H1 (cell line): ENCODE measurements at regions not wholly inside any gene's neighbourhood (a gene's known extent, or its start where the extent isn't known, plus 50 kb on each side); places are given as distances from the start of the nearest gene placed in this dataset.

ENCODE experiments used
- CTCF ChIA-PET: fragments of 300-600 bp; sonication (Branson Sonifier 250); formaldehyde crosslinking; loops from one replicate; lab custom pipeline; 2021; ENCODE audit not compliant: partially characterized antibody; lab: Charles Lee
- POLR2A ChIA-PET: fragments of 300-600 bp; sonication (Branson Sonifier 250); formaldehyde crosslinking; loops from one replicate; lab custom pipeline; 2021; ENCODE audit warnings: inconsistent platforms; ENCODE audit not compliant: partially characterized antibody; lab: Charles Lee
- DNase-seq, 2 experiments: peaks; one replicate each; pipeline versions ENCODE4 v3.0.0 to v3.0.0-alpha.2; 2010 to 2022; ENCODE audit warnings: low spot score in 2 of 2, low read depth in 1 of 2, mixed read lengths in 1 of 2
- FAIRE-seq: peaks from 2 replicates; lab custom pipeline; 2011; peaks lifted over from hg19 to GRCh38; lab: Jason Lieb, UNC
- H2AFZ ChIP-seq: 2 replicates; pipeline ENCODE4 v1.8.1; 2012; ENCODE audit warnings: low read length, inconsistent platforms
- H2AK5ac ChIP-seq: 2 replicates; pipeline ENCODE4 v1.6.1; 2013; ENCODE audit warnings: low read depth, low read length
- H2BK120ac ChIP-seq: replicated peaks from 2 replicates; pipeline ENCODE3; 2013; ENCODE audit warnings: low read depth, low read length, inconsistent platforms
- H2BK12ac ChIP-seq: 2 replicates; pipeline ENCODE4 v1.6.1; 2013; ENCODE audit warnings: low read depth, low read length
- H2BK15ac ChIP-seq: 2 replicates; pipeline ENCODE4 v1.6.1; 2013; ENCODE audit warnings: low read length
- H2BK20ac ChIP-seq: 2 replicates; pipeline ENCODE4 v1.6.1; 2013; ENCODE audit warnings: low read length
- H2BK5ac ChIP-seq: 2 replicates; pipeline ENCODE4 v1.6.1; 2013; ENCODE audit warnings: low read depth, low read length
- H3K14ac ChIP-seq: 2 replicates; pipeline ENCODE4 v1.6.1; 2013; ENCODE audit warnings: inconsistent platforms; ENCODE audit not compliant: insufficient read length
- H3K18ac ChIP-seq: 2 replicates; pipeline ENCODE4 v1.6.1; 2013; ENCODE audit warnings: low read length; ENCODE audit errors: extremely low read depth
- H3K23ac ChIP-seq: 2 replicates; pipeline ENCODE4 v1.6.1; 2013; ENCODE audit warnings: inconsistent platforms; ENCODE audit not compliant: insufficient read length
- H3K23me2 ChIP-seq: 2 replicates; pipeline ENCODE4 v1.6.1; 2013; ENCODE audit warnings: low read depth, low read length
- H3K27ac ChIP-seq: 2 replicates; pipeline ENCODE4 v1.6.1; 2011; ENCODE audit warnings: low read depth, low read length, inconsistent platforms
- H3K27me3 ChIP-seq, 4 experiments: replicated peaks in 1 of 4; 1 replicate in 1 of 4; 2 replicates in 3 of 4; pipeline versions ENCODE4 v1.6.1 to v1.8.1; 2011 to 2013; ENCODE audit warnings: low read length in 3 of 4, mild to moderate bottlenecking in 3 of 4, inconsistent platforms in 2 of 4, mixed read lengths in 2 of 4, moderate library complexity in 1 of 4; ENCODE audit not compliant: control insufficient read depth in 3 of 4, insufficient read depth in 3 of 4; ENCODE audit errors: extremely low read depth in 1 of 4
- H3K36me3 ChIP-seq, 4 experiments: 2 replicates each; pipeline versions ENCODE4 v1.6.1 to v1.8.1; 2011 to 2013; ENCODE audit warnings: mild to moderate bottlenecking in 4 of 4, low read length in 3 of 4, moderate library complexity in 2 of 4, control low read depth in 1 of 4, inconsistent platforms in 1 of 4; ENCODE audit not compliant: insufficient read depth in 4 of 4, control insufficient read depth in 2 of 4
- H3K4ac ChIP-seq: replicated peaks from 2 replicates; pipeline ENCODE3; 2013; ENCODE audit warnings: low read length, low read depth, mixed read lengths, inconsistent platforms; ENCODE audit not compliant: insufficient read length
- H3K4me1 ChIP-seq, 4 experiments: replicated peaks in 1 of 4; 1 replicate in 1 of 4; 2 replicates in 3 of 4; pipeline versions ENCODE4 v1.6.1 to v1.8.1; 2011 to 2013; ENCODE audit warnings: low read length in 3 of 4, inconsistent platforms in 2 of 4, mixed read lengths in 1 of 4; ENCODE audit not compliant: insufficient read depth in 4 of 4, control insufficient read depth in 3 of 4
- H3K4me2 ChIP-seq, 2 experiments: 2 replicates each; pipeline versions ENCODE4 v1.6.1 to v1.8.1; 2011 to 2013; ENCODE audit warnings: low read depth in 2 of 2, low read length in 2 of 2, control low read depth in 1 of 2, inconsistent platforms in 1 of 2, mild to moderate bottlenecking in 1 of 2; ENCODE audit not compliant: insufficient read depth in 1 of 2
- H3K4me3 ChIP-seq, 4 experiments: fragments of 200-600, 300-600 bp in 1 of 4; sonication (generic), shearing (Covaris generic), sonication (Bioruptor Twin) in 1 of 4; 2 replicates each; pipeline versions ENCODE4 v1.5.1 to v1.8.1; 2011 to 2016; ENCODE audit warnings: low read length in 4 of 4, low read depth in 3 of 4, control low read depth in 2 of 4, inconsistent platforms in 2 of 4, mild to moderate bottlenecking in 2 of 4, mixed read lengths in 1 of 4, moderate library complexity in 1 of 4; ENCODE audit not compliant: insufficient read depth in 2 of 4; ENCODE audit errors: extremely low read depth in 1 of 4
- H3K56ac ChIP-seq: replicated peaks from 2 replicates; pipeline ENCODE3; 2013; ENCODE audit warnings: low read depth, mild to moderate bottlenecking, mixed read lengths, low read length, inconsistent platforms; ENCODE audit not compliant: insufficient read length
- H3K79me1 ChIP-seq: 2 replicates; pipeline ENCODE4 v1.6.1; 2013; ENCODE audit warnings: low read depth, low read length, control low read depth
- H3K79me2 ChIP-seq, 2 experiments: 2 replicates each; pipeline versions ENCODE4 v1.6.1 to v1.8.1; 2012 to 2013; ENCODE audit warnings: low read length in 2 of 2, mild to moderate bottlenecking in 2 of 2, inconsistent platforms in 1 of 2; ENCODE audit not compliant: insufficient read depth in 2 of 2, control insufficient read depth in 1 of 2
- H3K9ac ChIP-seq, 4 experiments: replicated peaks in 1 of 4; 1 replicate in 1 of 4; 2 replicates in 3 of 4; pipeline versions ENCODE4 v1.6.1 to v1.8.1; 2011 to 2013; ENCODE audit warnings: low read depth in 3 of 4, low read length in 3 of 4, control low read depth in 2 of 4, mild to moderate bottlenecking in 2 of 4, moderate library complexity in 2 of 4, inconsistent platforms in 1 of 4; ENCODE audit errors: extremely low read depth in 1 of 4
- H3K9me3 ChIP-seq, 2 experiments: 2 replicates each; pipeline versions ENCODE4 v1.6.1 to v1.8.1; 2012 to 2013; ENCODE audit warnings: mild to moderate bottlenecking in 2 of 2, moderate library complexity in 2 of 2, control low read depth in 1 of 2, inconsistent platforms in 1 of 2, low read depth in 1 of 2, low read length in 1 of 2, mixed read lengths in 1 of 2; ENCODE audit not compliant: insufficient read depth in 2 of 2
- H4K20me1 ChIP-seq, 2 experiments: replicated peaks in 1 of 2; 2 replicates each; pipeline versions ENCODE3 to v1.8.1; 2011 to 2013; ENCODE audit warnings: inconsistent platforms in 2 of 2, low read length in 2 of 2, mild to moderate bottlenecking in 1 of 2; ENCODE audit not compliant: insufficient read depth in 2 of 2, control insufficient read depth in 1 of 2
- H4K5ac ChIP-seq: 2 replicates; pipeline ENCODE4 v1.6.1; 2013; ENCODE audit warnings: low read length, low read depth, mixed read lengths, inconsistent platforms; ENCODE audit not compliant: insufficient read length
- H4K8ac ChIP-seq: 2 replicates; pipeline ENCODE4 v1.8.0; 2013; ENCODE audit warnings: mild to moderate bottlenecking, moderate library complexity, low read length, inconsistent platforms; ENCODE audit not compliant: insufficient read depth; ENCODE audit errors: extremely low read depth
- H4K91ac ChIP-seq: replicated peaks from 2 replicates; pipeline ENCODE3; 2013; ENCODE audit warnings: low read length, mixed read lengths, inconsistent platforms; ENCODE audit not compliant: insufficient read length
- WGBS, 2 experiments: shearing (Covaris generic) in 1 of 2; methylation state at CpG; one replicate each; pipeline versions ENCODE4 v1.1.6 to v1.1.7; 2013 to 2015; ENCODE audit warnings: low lambda C conversion rate in 2 of 2, mixed read lengths in 2 of 2, inconsistent platforms in 1 of 2, low coverage in 1 of 2, missing lambda C conversion rate in 1 of 2; ENCODE audit not compliant: insufficient replicate concordance in 2 of 2, insufficient coverage in 1 of 2, insufficient read length in 1 of 2; ENCODE audit errors: extremely low coverage in 1 of 2, missing lambda C conversion rate in 1 of 2; 5-methylcytosine and 5-hydroxymethylcytosine counted together

- FAIRE-seq (no peak), DNase-seq (peak in 1 of 2 experiments; percentile 33)
- Histone ChIP-seq H3K27ac (no peak overlapping the region), H2AK5ac (no peak overlapping the region), H3K79me2 (no peaks in the 10 kb centered on the region), H4K20me1 (no peaks in the 10 kb centered on the region), H3K79me1 (no peaks in the 10 kb centered on the region), H3K27me3 (no peaks in the 10 kb centered on the region; a peak in 1 of 7 replicates), H3K36me3 (no peaks in the 10 kb centered on the region), H2BK20ac (no peak overlapping the region), H3K23ac (no peak overlapping the region), H2BK12ac (no peak overlapping the region; the same call in 1 of the 2 replicates), H3K4me3 (no peak overlapping the region), H2BK5ac (no peak overlapping the region), H3K56ac (no peak overlapping the region), H3K4me1 (peaks cover 0 to 4% (median 0%) of the 10 kb centered on the region in 4 experiments; a peak in 1 of 7 replicates), H3K18ac (no peak overlapping the region), H4K5ac (no peak overlapping the region), H2BK120ac (no peak overlapping the region), H3K9me3 (no peaks in the 10 kb centered on the region), H3K4me2 (no peak overlapping the region), H2AFZ (no peak overlapping the region), H4K8ac (no peak overlapping the region), H3K4ac (no peak overlapping the region), H3K9ac (no peak overlapping the region), H4K91ac (peak overlapping the region; percentile 19), H2BK15ac (no peak overlapping the region), H3K14ac (no peak overlapping the region), H3K23me2 (0 out of 2 replicates have a peak, but pooled peaks cover 1% of the 10 kb centered on the region)
- 91% methylated on average over 12 of the region's 12 CpGs; no CpG with 5 or more reads in 1 of the 2 experiments for WGBS, 2 experiments
- ChIA-PET CTCF (interaction anchor here (0.7 kb wide), 1 partner anchor 70 kb away, joined by 4 read pairs; no protein-coding TSS in a partner anchor), POLR2A (no interaction called here)
These were observed 93.9 kb upstream of the RET start for GRCh38 chr10:42982891-42983506.
